KMS-11 (cell line): ENCODE measurements at regions not wholly inside any gene's neighbourhood (a gene's known extent, or its start where the extent isn't known, plus 50 kb on each side); places are given as distances from the start of the nearest gene placed in this dataset.

Experiments
- H2AFZ ChIP-seq: fragments of 200-600 bp; sonication (generic); 2 replicates; pipeline ENCODE4 v1.6.1; 2016; ENCODE audit warnings: antibody characterized with exemption, mixed run types, low read depth
- H3K27ac ChIP-seq: fragments of 200-600 bp; sonication (generic); 2 replicates; pipeline ENCODE4 v1.6.1; 2016; ENCODE audit warnings: mild to moderate bottlenecking, mixed run types
- H3K27me3 ChIP-seq: fragments of 200-600 bp; sonication (generic); 2 replicates; pipeline ENCODE4 v1.6.1; 2017; ENCODE audit warnings: mild to moderate bottlenecking, low read depth, mixed run types, moderate library complexity; ENCODE audit not compliant: insufficient read depth
- H3K36me3 ChIP-seq: fragments of 200-600 bp; sonication (generic); 2 replicates; pipeline ENCODE4 v1.6.1; 2017; ENCODE audit warnings: mild to moderate bottlenecking, mixed run types; ENCODE audit not compliant: insufficient read depth
- H3K4me1 ChIP-seq: fragments of 200-600 bp; sonication (generic); 2 replicates; pipeline ENCODE4 v1.6.1; 2016; ENCODE audit warnings: mild to moderate bottlenecking, low read depth, mixed run types; ENCODE audit not compliant: poor library complexity, severe bottlenecking
- H3K4me2 ChIP-seq: fragments of 200-600 bp; sonication (generic); 2 replicates; pipeline ENCODE4 v1.7.0; 2016; ENCODE audit warnings: mild to moderate bottlenecking, mixed run types
- H3K4me3 ChIP-seq: fragments of 200-600 bp; sonication (generic); IDR thresholded peaks from 2 replicates; pipeline ENCODE4 v1.6.1; 2017; ENCODE audit warnings: low read depth, low read length, mixed read lengths; ENCODE audit not compliant: insufficient read depth
- H3K79me2 ChIP-seq: fragments of 200-600 bp; sonication (generic); 2 replicates; pipeline ENCODE4 v1.6.1; 2016; ENCODE audit warnings: low read depth, mixed run types; ENCODE audit not compliant: insufficient read depth
- H3K9ac ChIP-seq: fragments of 200-600 bp; sonication (generic); 2 replicates; pipeline ENCODE4 v1.6.1; 2016; ENCODE audit warnings: mild to moderate bottlenecking, mixed run types
- H4K20me1 ChIP-seq: fragments of 200-600 bp; sonication (generic); 2 replicates; pipeline ENCODE4 v1.6.1; 2016; ENCODE audit warnings: mild to moderate bottlenecking, mixed run types; ENCODE audit not compliant: insufficient read depth
- TF ChIP-seq, protein P1 (sequence below): fragments of 200-600 bp; sonication (generic); conservative IDR thresholded peaks from 2 replicates; pipeline ENCODE4 v1.6.1; 2017; ENCODE audit warnings: low read depth, mild to moderate bottlenecking, antibody characterized with exemption, low read length, moderate library complexity, mixed read lengths

DNA sequence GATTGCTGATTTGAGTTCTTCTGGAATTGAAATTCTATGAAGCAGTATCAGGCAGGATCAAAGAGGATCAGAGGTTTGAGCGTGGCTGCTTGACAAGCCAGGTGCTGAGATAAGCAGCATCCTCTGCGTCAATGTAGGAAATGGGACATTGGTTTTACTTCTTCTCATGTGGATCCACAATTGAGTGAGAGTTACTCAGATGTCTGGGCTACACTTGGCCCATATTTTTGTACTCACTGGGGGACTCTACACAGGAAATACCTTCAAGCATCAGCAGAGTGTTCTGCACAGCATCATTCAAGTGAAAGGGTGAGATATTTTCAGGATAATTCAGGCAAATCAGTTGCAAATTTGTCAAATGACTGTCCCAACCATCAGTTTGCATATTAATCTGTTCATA lies 613.9 kb upstream of the ARID1B start:
- Histone ChIP-seq H3K79me2 (no peaks in the 10 kb centered on the region), H3K9ac (no peak overlapping the region), H4K20me1 (no peaks in the 10 kb centered on the region), H3K4me1 (no peaks in the 10 kb centered on the region), H3K27me3 (no peaks in the 10 kb centered on the region), H3K27ac (no peak overlapping the region), H2AFZ (no peak overlapping the region), H3K4me2 (no peak overlapping the region), H3K4me3 (no peak overlapping the region), H3K36me3 (no peaks in the 10 kb centered on the region)
- TF ChIP-seq, protein P1, sequence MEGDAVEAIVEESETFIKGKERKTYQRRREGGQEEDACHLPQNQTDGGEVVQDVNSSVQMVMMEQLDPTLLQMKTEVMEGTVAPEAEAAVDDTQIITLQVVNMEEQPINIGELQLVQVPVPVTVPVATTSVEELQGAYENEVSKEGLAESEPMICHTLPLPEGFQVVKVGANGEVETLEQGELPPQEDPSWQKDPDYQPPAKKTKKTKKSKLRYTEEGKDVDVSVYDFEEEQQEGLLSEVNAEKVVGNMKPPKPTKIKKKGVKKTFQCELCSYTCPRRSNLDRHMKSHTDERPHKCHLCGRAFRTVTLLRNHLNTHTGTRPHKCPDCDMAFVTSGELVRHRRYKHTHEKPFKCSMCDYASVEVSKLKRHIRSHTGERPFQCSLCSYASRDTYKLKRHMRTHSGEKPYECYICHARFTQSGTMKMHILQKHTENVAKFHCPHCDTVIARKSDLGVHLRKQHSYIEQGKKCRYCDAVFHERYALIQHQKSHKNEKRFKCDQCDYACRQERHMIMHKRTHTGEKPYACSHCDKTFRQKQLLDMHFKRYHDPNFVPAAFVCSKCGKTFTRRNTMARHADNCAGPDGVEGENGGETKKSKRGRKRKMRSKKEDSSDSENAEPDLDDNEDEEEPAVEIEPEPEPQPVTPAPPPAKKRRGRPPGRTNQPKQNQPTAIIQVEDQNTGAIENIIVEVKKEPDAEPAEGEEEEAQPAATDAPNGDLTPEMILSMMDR, result no peak

DNA sequence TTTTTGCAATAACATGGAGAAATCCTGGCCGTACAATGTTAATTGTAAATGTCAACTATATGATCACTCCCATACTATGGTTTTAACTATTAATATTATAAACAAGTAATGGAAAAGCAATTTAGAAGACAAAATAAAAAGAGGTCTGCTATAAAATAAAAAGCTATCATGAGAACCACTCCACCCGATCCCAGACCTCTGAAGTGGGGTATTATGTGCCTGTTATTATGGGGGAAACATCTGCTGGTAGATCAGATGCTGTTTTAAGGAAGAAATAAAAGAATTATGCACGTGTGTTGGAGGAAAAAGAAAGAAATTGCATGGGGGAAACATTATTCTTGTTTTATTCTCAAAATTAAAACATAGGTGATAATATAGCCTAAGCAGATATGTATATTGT lies 615.7 kb upstream of the ARID1B start:
- H3K36me3 ChIP-seq, result no peaks in the 10 kb centered on the region
- H3K4me1 ChIP-seq, result no peaks in the 10 kb centered on the region
- H3K27me3 ChIP-seq, result no peaks in the 10 kb centered on the region
- H4K20me1 ChIP-seq, result no peaks in the 10 kb centered on the region
- TF ChIP-seq, protein P1, result no peak
- no peak overlapping the region for H3K27ac ChIP-seq
- H2AFZ ChIP-seq, result no peak overlapping the region
- H3K79me2 ChIP-seq, result no peaks in the 10 kb centered on the region
- no peak overlapping the region for H3K4me3 ChIP-seq
- no peak overlapping the region for H3K9ac ChIP-seq
- no peak overlapping the region for H3K4me2 ChIP-seq

DNA sequence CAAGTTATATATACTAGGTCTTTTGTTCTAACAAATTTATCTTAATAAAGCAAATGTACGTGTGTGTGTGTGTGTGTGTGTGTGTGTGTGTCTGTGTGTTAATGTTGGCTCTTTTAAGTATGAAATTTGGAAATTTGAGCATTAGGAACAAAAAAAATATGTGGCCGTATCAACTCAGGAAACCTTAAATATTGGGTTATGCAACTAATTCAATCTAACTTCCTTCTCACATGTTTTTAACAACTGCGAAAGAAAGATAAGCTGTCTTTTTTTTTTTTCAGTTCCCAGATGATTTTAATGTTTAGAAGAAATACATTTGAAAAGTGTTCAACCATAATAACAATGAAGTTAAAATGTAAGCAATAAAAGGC lies 616.4 kb upstream of the ARID1B start:
- TF ChIP-seq, protein P1, result no peak
- H3K4me2 ChIP-seq, result no peak overlapping the region

DNA sequence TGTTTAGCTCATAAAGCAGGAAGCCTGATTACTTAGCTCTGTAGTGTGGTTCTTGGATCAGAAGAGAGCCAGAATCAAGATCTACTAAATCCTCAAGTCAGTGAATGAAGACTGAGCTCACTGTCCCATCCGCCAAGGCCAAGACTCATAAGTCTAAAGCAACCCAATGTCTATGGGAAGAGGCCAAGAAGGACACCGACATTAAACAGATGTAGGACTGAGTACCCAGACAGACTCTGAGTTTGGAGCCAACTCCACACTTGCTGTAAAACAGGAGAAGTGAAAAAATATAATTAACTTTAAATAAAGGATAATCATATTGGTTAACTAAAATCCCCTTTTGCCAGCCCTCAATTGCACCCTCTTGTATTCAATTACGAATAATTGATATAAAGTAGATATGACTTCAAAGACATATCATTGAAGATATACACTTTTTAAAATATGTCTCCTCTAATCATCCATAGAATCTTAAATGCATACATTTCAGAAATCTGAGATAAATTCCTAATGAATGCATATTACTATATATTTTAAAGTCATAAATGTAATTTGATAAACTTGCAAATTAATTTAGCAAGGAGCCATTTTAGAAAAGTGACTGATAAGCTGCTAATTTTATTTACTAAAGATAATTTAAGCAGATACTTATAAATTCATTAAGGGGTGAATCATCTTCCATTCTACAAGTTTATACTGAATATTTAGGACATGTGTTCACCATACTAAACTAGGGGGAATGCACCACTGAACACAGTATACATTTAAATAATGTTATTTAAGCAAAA lies 617.0 kb upstream of the ARID1B start:
- Histone ChIP-seq H3K4me2 (no peak overlapping the region), H4K20me1 (no peaks in the 10 kb centered on the region), H3K4me3 (no peak overlapping the region), H3K4me1 (no peaks in the 10 kb centered on the region), H3K79me2 (no peaks in the 10 kb centered on the region), H2AFZ (no peak overlapping the region), H3K27ac (no peak overlapping the region), H3K27me3 (no peaks in the 10 kb centered on the region), H3K9ac (no peak overlapping the region), H3K36me3 (no peaks in the 10 kb centered on the region)
- TF ChIP-seq, protein P1, result no peak

More for the DNA sequence above, 616.4 kb upstream of the ARID1B start:
- H3K4me1 ChIP-seq, result no peaks in the 10 kb centered on the region
- no peaks in the 10 kb centered on the region for H3K36me3 ChIP-seq
- H2AFZ ChIP-seq, result no peak overlapping the region
- no peaks in the 10 kb centered on the region for H3K79me2 ChIP-seq
- H3K27me3 ChIP-seq, result no peaks in the 10 kb centered on the region
- no peaks in the 10 kb centered on the region for H4K20me1 ChIP-seq
- H3K9ac ChIP-seq, result no peak overlapping the region
- H3K27ac ChIP-seq, result no peak overlapping the region
- H3K4me3 ChIP-seq, result no peak overlapping the region
